ENCODE measurements at regions not wholly inside any gene's neighbourhood (a gene's known extent, or its start where the extent isn't known, plus 50 kb on each side); places are given as distances from the start of the nearest gene placed in this dataset.

- CTCF ChIA-PET = no interaction called here
- ATAC-seq (no peak), DNase-seq (no peak)
- Mint-ChIP-seq H3K36me3 (no peaks in the 10 kb centered on the region), H3K9me3 (ENCODE audit: low read depth) (no peaks in the 10 kb centered on the region), H3K27ac (no peak overlapping the region), H3K4me3 (no peak overlapping the region), H3K4me1 (no peaks in the 10 kb centered on the region), H3K27me3 (no peaks in the 10 kb centered on the region)
Observed at GRCh38 chr3:3745693-3746092, 53.5 kb upstream of the LRRN1 start.

DNA sequence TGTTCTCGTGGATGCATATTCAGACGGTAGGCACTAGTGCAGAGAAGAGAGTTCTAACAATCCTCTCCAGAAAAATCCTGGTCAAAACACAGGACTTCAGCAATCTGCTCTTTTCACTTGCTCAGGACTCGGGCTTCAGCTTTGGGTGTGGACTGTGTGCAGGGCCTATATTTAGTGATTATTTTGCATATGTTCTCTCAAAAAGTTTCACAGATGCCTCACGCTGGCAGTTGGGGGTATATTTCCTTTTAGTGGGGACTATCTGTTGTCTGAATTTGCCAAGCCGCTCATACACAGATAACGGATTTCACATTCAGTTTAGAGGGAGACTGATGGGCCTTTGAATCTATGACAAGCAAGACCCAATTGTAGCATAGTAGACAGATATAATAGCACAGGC lies 54.4 kb upstream of the LRRN1 start:
- Mint-ChIP-seq H3K27ac (no peak overlapping the region), H3K4me1 (no peaks in the 10 kb centered on the region), H3K36me3 (no peaks in the 10 kb centered on the region), H3K27me3 (no peaks in the 10 kb centered on the region), H3K9me3 (ENCODE audit: low read depth) (no peaks in the 10 kb centered on the region), H3K4me3 (no peak overlapping the region)
- ATAC-seq (no peak), DNase-seq (no peak)
- CTCF ChIA-PET = no interaction called here

DNA sequence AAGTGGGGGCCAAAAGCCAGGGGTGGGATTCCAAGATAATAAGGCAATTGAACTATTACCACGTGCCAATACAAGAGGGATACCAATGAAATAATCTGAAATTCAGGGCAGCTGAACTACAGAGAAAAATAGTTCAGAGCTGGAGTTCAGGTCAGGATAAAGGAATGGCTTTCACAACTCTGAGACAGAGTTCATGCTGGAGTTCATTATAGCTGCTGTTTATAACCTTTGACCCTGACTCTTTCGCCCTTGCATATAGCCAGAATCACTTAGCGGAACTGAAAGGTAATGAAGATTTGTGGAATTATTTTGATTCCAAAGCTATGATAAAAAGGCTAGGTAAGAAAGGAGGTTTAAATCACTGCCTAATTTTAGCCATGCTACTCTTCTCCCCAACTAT lies 55.5 kb upstream of the LRRN1 start:
- no peak overlapping the region for H3K4me3 Mint-ChIP-seq
- no peak for DNase-seq
- H3K4me1 Mint-ChIP-seq = no peaks in the 10 kb centered on the region
- no peak for ATAC-seq
- CTCF ChIA-PET = no interaction called here
- H3K27me3 Mint-ChIP-seq = no peaks in the 10 kb centered on the region
- H3K36me3 Mint-ChIP-seq = no peaks in the 10 kb centered on the region
- H3K27ac Mint-ChIP-seq = no peak overlapping the region
- H3K9me3 Mint-ChIP-seq (ENCODE audit: low read depth) = no peaks in the 10 kb centered on the region

GRCh38 chr3:3740061-3740460 lies 59.2 kb upstream of the LRRN1 start:
- Mint-ChIP-seq H3K27me3 (no peaks in the 10 kb centered on the region), H3K4me3 (no peak overlapping the region), H3K9me3 (ENCODE audit: low read depth) (no peaks in the 10 kb centered on the region), H3K27ac (no peak overlapping the region), H3K4me1 (no peaks in the 10 kb centered on the region), H3K36me3 (peaks cover 2% of the 10 kb centered on the region)
- no peak for DNase-seq
- ATAC-seq = no peak
- CTCF ChIA-PET = no interaction called here

GRCh38 chr3:3739330-3740060 lies 59.7 kb upstream of the LRRN1 start:
- DNase-seq = no peak
- CTCF ChIA-PET = no interaction called here
- no peak overlapping the region for H3K4me3 Mint-ChIP-seq
- H3K27ac Mint-ChIP-seq = no peak overlapping the region
- no peak for ATAC-seq
- H3K9me3 Mint-ChIP-seq (ENCODE audit: low read depth) = no peaks in the 10 kb centered on the region
- H3K27me3 Mint-ChIP-seq = no peaks in the 10 kb centered on the region
- no peaks in the 10 kb centered on the region for H3K4me1 Mint-ChIP-seq
- peaks cover 2% of the 10 kb centered on the region for H3K36me3 Mint-ChIP-seq

DNA sequence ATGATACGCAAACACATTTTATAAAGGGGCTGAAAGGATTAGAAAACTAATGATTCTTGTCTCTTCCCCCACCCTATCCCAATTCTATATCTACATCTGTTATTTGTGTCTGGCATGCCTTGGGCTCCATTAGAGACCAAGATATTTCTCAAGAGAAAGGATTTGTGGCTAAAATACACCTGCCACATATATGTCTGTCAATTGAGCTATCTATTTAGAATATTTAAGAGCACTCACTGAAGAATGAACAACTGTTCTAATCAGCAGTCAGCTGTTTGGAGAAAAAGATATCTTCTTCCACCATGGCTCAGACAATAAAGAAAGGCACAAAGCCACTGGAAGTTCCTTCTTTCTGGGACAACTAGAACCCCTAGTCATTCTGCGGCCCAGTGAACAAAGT lies 61.7 kb upstream of the LRRN1 start:
- Mint-ChIP-seq H3K9me3 (ENCODE audit: low read depth) (no peaks in the 10 kb centered on the region), H3K27me3 (no peaks in the 10 kb centered on the region), H3K27ac (no peak overlapping the region), H3K4me3 (no peak overlapping the region), H3K4me1 (no peaks in the 10 kb centered on the region), H3K36me3 (peaks cover 2% of the 10 kb centered on the region)
- no peak for DNase-seq
- CTCF ChIA-PET = no interaction called here
- ATAC-seq = no peak

GRCh38 chr3:3735919-3736318 lies 63.3 kb upstream of the LRRN1 start:
- no peaks in the 10 kb centered on the region for H3K9me3 Mint-ChIP-seq (ENCODE audit: low read depth)
- CTCF ChIA-PET = no interaction called here
- ATAC-seq (no peak), DNase-seq (no peak)
- no peaks in the 10 kb centered on the region for H3K4me1 Mint-ChIP-seq
- peaks cover 2% of the 10 kb centered on the region for H3K36me3 Mint-ChIP-seq
- no peaks in the 10 kb centered on the region for H3K27me3 Mint-ChIP-seq
- no peak overlapping the region for H3K4me3 Mint-ChIP-seq
- H3K27ac Mint-ChIP-seq = no peak overlapping the region

GRCh38 chr3:3734881-3735280 lies 64.3 kb upstream of the LRRN1 start:
- Mint-ChIP-seq H3K27ac (no peak overlapping the region), H3K27me3 (no peaks in the 10 kb centered on the region), H3K9me3 (ENCODE audit: low read depth) (no peaks in the 10 kb centered on the region), H3K4me3 (no peak overlapping the region), H3K4me1 (no peaks in the 10 kb centered on the region), H3K36me3 (peaks cover 2% of the 10 kb centered on the region)
- CTCF ChIA-PET = no interaction called here
- no peak for ATAC-seq
- DNase-seq = no peak

GRCh38 chr3:3729261-3729660 lies 70.0 kb upstream of the LRRN1 start:
- no peak overlapping the region for H3K27ac Mint-ChIP-seq
- no peak for DNase-seq
- CTCF ChIA-PET = no interaction called here
- H3K4me1 Mint-ChIP-seq = no peaks in the 10 kb centered on the region
- H3K4me3 Mint-ChIP-seq = no peak overlapping the region
- H3K27me3 Mint-ChIP-seq = no peaks in the 10 kb centered on the region
- no peak for ATAC-seq
- no peaks in the 10 kb centered on the region for H3K9me3 Mint-ChIP-seq (ENCODE audit: low read depth)
- no peaks in the 10 kb centered on the region for H3K36me3 Mint-ChIP-seq

GRCh38 chr3:3726549-3726948 lies 72.7 kb upstream of the LRRN1 start:
- no peaks in the 10 kb centered on the region for H3K36me3 Mint-ChIP-seq
- H3K9me3 Mint-ChIP-seq (ENCODE audit: low read depth) = no peaks in the 10 kb centered on the region
- no peaks in the 10 kb centered on the region for H3K4me1 Mint-ChIP-seq
- DNase-seq (no peak), ATAC-seq (no peak)
- CTCF ChIA-PET = no interaction called here
- no peak overlapping the region for H3K27ac Mint-ChIP-seq
- no peaks in the 10 kb centered on the region for H3K27me3 Mint-ChIP-seq
- no peak overlapping the region for H3K4me3 Mint-ChIP-seq

DNA sequence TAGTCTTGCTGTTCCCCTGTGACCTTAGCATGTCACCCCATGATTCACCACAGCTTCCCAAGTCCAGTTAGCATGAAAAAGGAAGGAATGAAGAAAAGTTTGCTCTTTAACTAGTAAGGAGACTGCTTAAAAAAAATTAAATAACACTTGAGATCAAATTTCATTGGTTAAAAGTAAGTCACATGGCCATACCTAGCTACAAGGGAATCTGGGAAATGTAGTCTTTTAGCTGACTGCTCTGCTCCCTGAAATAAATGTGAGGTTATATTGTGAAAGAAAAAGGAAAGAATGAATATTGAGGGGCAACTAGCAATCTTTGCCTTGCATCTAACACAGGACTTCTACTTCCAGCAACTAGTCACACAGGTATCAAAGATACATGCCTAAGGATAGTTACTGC lies 84.7 kb upstream of the LRRN1 start:
- DNase-seq (no peak), ATAC-seq (no peak)
- H3K27me3 Mint-ChIP-seq = no peaks in the 10 kb centered on the region
- no peak overlapping the region for H3K4me3 Mint-ChIP-seq
- no peaks in the 10 kb centered on the region for H3K36me3 Mint-ChIP-seq
- H3K4me1 Mint-ChIP-seq = no peaks in the 10 kb centered on the region
- CTCF ChIA-PET = no interaction called here
- H3K9me3 Mint-ChIP-seq (ENCODE audit: low read depth) = peaks cover 7% of the 10 kb centered on the region
- no peak overlapping the region for H3K27ac Mint-ChIP-seq

DNA sequence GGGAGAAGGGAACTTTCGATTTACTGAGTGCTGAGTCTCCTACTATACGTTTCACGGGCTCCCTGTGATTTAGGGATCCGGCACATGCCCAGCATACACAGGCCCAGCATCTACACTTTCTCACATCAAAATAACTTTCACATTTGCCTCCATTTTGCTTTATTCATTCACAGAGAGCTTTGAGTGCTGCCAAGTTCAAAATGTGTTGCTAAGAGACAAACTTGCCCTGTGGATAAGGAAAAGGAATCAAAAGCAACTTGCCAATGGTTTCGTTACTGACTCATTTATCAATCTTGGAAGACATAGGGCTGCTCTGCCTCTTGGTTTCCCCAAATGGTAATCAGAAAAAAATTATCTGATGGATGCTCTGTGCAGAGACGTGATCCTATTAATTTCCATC lies 86.3 kb upstream of the LRRN1 start:
- no peak for DNase-seq

DNA sequence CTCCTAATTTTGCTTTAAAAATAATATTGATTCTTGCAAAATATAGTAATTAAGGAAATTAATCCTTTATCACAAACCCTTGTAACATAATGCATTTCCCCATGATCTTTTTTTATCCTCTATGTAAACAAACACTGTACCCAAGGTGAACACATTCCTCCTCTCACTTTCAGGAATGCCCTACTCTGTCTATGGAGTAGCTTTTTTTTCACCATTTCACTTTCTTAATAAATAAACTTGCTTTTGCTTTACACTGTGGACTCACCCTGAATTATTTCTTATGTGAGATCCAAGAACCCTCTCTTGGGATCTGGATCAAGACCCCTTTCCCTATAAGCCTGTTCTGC lies 90.5 kb upstream of the LRRN1 start:
- CTCF ChIA-PET = no interaction called here
- H3K36me3 Mint-ChIP-seq = no peaks in the 10 kb centered on the region
- no peak for ATAC-seq
- H3K4me1 Mint-ChIP-seq = no peaks in the 10 kb centered on the region
- H3K4me3 Mint-ChIP-seq = no peak overlapping the region
- H3K27ac Mint-ChIP-seq = no peak overlapping the region
- H3K9me3 Mint-ChIP-seq (ENCODE audit: low read depth) = peaks cover 3% of the 10 kb centered on the region
- no peaks in the 10 kb centered on the region for H3K27me3 Mint-ChIP-seq
- DNase-seq = no peak

More for the DNA sequence above, 86.3 kb upstream of the LRRN1 start:
- H3K36me3 Mint-ChIP-seq = no peaks in the 10 kb centered on the region
- H3K9me3 Mint-ChIP-seq (ENCODE audit: low read depth) = peaks cover 5% of the 10 kb centered on the region
- no peak overlapping the region for H3K27ac Mint-ChIP-seq
- no peak overlapping the region for H3K4me3 Mint-ChIP-seq
- CTCF ChIA-PET = no interaction called here
- H3K27me3 Mint-ChIP-seq = no peaks in the 10 kb centered on the region
- ATAC-seq = no peak
- H3K4me1 Mint-ChIP-seq = no peaks in the 10 kb centered on the region

- Mint-ChIP-seq H3K36me3 (no peaks in the 10 kb centered on the region), H3K4me3 (no peak overlapping the region), H3K27me3 (no peaks in the 10 kb centered on the region), H3K4me1 (no peaks in the 10 kb centered on the region), H3K9me3 (ENCODE audit: low read depth) (peaks cover 3% of the 10 kb centered on the region), H3K27ac (no peak overlapping the region)
- ATAC-seq (no peak), DNase-seq (no peak)
- CTCF ChIA-PET = no interaction called here
Observed at GRCh38 chr3:3707858-3708768, 91.1 kb upstream of the LRRN1 start.

Measured in activated CD8-positive, alpha-beta memory T cell treated with anti-CD3 and anti-CD28 coated beads, Interleukin-2, amount 10 ng/mL, durations not matched to agents 7 days and 5 days (primary cell).